ENCODE measurements at regions not wholly inside any gene's neighbourhood (a gene's known extent, or its start where the extent isn't known, plus 50 kb on each side); places are given as distances from the start of the nearest gene placed in this dataset.

DNA sequence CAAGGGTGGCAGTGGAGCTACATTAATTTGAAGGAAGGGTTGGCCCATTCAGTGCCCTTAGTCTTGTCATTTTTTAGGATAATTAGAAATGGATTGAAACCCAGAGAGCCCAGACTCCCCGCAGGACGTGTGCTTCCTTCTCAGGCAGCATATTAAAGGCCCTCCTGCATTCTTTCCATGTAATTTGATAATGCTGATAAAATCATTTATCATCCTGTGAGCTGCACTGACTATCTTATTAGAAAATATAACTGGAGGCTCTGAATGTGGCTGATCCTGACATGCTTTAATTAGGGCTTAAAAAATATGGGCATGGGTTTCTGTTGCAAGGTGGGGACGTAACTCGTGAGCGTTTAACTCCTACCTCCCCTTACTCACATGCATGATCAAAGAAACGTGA is 148.1 kb downstream of the ACKR3 start:
- no peak for DNase-seq (ENCODE audit: low read depth)

DNA sequence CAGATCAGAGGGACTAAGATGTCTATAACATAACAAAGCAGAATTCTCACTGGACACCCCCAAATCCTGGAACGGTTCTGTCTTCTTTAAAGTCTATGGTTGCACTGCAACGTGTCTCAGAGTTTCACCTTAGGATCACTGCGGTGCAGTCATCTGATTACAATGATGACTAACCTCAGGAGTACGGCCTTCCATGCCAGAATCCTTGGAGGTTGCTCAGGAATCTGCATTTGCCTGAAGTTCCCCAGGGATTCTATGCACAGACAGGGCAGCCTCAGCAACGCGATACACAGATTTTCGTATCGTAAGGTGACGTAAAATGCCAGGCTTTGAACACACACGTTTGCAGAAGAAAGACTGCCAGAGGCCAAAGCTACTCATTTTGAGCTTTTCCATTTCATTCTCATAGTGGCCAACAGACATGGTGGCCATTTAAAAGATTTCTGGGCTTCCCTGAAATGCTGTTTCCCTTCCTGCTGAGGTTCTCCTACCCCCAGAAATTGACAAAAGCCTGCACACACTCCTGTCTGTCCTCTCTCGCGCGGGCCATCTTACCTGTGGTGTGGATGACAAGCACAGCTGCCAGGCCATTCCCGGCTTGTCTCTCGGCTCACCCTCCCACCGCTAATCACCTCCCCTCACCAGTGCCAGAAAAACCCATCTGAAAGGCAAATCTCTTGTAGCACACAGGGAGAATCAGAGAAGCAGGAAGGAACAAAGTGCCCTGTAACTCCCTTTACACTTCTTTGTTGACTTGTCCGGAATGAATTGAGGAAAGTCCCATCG is 148.8 kb downstream of the ACKR3 start:
- DNase-seq (ENCODE audit: low read depth): peak; percentile 20

DNA sequence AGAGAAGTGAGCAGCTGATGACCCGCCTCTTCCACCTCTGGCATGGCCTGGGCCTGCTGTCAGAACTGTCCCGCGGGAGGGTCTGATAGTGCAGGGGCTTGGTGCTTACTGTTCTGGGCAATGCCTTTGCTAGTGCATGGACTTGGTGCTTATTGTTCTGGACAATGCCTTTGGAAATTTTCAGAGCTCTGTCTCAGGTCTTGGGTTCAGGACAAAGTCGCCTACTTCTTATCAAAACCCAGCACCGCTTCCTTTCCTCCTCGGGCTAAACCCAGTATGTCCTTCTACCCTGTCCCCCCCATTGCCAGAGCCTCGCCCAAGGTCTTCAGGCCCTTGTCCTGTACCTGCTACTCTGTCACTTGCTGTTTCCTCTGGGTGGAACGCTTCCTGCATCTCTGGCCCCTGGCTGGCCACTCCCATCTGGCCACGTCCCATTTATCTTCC is 149.6 kb downstream of the ACKR3 start:
- DNase-seq (ENCODE audit: low read depth): no peak

DNA sequence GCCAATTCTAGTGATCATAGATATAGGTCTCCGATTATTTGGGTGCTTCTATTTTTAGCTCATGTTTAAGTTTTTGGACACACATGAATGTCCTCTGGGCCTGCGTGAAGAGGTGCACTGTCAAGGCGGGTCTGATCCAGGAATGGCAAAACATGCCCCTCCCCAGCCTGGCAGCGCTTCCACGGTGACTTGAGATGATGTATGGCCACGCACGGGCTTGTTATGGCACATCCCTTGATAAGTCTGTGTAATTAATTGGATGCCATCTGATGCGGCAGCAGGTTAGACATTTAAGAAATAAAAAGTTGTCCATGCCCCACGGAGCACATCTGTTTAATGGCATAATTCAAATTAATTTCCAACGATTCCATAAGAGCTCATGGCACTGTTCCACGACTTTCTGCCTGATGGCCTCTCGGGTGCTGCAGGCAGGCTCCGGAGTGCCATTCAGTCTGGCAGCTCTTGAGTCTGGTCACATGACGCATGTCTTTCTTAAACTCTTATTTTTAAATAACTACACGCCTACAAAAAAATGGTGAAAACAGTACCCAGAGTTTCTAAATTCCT is 151.4 kb downstream of the ACKR3 start:
- DNase-seq (ENCODE audit: low read depth): no peak

DNA sequence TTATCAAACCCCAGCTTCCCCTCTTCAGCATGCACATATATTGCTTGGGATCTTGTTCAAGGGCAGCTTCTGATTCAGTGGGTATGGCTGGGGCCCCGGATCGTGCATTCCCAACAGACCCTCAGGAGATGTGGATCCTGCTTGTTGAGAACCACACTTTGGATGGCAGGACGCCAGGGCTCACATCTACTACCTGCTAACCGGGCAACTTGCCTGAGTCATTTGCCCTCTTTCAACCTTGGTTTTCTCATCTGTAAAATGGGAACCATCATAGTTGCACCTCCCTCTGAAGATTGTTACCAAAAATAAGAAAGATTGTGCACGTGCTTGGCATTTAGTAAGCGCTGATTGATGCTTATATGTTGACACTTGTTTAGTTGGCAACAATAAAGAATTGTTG is 154.6 kb downstream of the ACKR3 start:
- no peak for DNase-seq (ENCODE audit: low read depth)

DNA sequence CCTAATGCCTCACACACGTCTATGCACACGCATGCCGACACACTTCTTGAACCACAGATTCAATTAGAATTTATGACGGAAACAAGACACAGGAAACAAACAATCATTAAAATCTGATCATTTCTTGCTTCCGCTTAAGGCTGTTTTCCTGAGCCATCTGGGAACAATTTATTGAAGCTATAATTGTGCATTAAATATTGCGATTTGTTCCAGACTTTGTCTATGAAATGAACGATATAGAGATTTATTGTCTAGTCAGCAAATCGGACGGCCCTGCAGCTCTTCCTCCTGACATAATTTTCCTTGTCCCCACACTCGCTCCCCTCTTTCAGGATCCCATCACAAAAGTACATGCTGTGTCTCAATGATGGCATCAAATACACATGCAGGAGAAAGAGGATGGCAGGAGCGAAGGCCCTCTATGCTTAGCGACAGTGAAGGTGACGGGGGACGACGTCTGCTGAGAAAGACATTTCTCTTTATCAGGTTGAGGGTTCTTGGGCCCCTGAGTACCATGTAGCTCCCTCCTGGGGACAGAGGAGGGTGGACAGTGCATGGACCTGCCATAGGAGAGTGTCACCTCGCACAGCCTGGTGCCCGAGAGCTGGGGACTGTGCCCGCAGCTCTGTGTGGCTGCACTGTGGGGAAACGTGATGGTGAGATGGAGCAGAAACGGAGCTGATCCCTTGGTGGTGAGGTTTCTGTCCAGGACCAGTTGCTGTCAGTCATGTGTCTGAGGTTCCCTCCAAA is 157.3 kb downstream of the ACKR3 start:
- no peak for DNase-seq (ENCODE audit: low read depth)

DNA sequence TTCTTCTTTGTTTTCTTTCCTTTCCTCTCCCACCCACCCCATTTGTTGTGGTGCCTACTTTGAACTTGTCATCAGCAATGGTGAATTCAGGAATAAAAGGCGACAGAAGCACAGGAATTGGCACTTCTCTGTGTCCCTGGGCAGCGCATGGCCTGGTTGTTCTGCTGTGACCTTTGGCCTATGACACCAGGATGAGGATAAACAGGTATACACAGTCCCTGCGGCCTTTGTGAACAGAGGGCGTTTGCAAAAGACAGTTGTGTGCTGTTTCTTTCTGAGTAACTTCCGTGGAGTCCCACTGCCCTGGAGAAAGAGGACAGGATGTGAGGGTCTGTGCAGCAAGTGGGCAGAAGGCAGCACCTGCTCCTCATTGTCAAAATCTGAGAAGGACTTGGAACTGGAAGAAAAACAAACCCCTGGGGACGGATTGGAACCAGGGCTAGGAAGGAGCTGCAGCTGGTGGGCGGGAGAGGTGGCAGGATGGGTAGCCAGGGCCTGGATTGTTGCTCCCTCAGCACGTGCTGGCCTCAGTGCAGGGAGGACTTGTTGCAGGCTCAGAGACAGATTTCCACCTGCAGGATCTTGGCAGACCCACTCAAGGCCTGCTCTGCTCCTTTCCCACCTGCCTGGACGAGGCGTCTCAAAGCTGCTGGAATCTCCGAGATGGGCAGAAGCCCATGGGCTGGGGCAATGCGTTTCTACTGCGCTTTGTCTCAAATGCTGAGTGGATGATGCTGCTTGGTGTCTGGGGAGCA is 159.5 kb downstream of the ACKR3 start:
- no peak for DNase-seq (ENCODE audit: low read depth)

DNA sequence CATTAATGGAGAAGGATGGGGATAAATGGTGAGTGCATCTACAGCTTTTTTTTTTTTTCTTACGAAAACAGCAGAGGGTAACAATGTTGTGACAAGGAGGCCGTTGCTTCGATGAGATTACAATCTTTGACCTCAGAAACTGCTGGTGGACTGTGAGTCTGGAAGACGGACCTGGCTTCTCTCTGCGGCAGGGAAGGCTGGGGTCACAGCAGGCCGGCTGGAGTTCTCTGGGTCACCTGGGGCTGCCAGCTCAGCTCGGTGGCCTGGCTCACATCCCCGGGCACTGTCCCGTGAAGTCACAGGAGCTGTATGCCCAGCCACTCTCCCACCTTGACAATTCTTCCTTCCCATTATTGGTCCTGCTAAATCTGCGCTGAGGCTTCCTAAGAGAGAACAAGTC is 160.8 kb downstream of the ACKR3 start:
- DNase-seq (ENCODE audit: low read depth): no peak

DNA sequence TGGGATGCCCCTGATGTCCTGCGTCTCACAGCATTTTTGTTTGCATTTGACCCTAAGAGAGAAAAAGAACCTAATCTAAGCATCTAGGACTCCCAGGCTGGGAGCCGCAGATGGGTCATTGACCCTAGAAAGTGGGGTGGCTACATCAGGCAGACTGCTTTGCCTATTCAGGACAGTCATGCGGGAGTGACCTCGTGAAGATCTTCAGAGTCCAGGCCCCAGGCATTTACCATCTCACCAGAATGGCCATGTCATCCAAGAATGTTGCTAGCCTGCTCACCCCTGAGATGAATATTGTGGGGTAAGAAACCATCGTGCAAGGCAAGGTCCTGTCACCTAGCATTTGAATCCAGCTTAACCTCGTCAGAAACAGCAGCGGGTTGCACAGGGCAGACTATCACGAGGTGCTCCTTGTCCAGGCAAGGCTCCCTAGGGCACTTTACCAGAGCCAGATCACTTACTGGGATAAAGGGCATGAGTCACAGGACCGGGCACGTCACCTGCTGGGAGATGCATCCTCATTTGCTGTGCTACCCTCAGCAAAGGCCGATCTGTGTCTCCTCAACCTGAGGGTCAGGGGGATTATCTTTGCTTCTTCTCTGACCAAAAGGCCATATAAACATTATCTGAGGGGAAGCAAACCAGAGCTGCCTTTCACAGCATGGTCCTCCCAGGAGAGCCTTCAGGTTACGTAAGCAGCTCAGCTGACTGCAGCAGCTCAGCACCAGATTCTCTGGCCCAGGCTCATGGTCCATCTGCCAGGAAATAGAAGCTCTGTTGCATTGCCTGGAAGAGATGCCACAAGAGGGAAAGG is 162.3 kb downstream of the ACKR3 start:
- peak; percentile 55 for DNase-seq (ENCODE audit: low read depth)

DNA sequence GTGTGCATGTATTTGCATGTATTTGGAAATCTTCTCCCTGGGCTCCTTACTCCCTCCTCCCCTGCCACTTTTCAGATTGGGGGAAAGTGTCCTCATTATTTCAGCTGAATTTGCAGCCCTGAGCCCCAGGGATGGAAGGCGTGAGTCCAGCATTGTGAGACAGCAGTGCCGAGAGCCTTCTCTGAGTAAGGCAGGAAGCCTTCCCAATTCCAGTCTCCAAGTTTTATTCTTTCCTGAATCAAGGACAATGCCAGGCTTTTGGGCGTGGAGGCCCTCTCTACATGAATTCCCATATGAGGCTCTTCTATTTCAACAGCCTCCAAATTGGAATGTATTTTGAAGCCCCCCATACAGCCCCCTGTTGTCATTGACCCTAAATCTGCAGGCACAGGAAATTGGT is 163.5 kb downstream of the ACKR3 start:
- DNase-seq (ENCODE audit: low read depth): no peak

DNA sequence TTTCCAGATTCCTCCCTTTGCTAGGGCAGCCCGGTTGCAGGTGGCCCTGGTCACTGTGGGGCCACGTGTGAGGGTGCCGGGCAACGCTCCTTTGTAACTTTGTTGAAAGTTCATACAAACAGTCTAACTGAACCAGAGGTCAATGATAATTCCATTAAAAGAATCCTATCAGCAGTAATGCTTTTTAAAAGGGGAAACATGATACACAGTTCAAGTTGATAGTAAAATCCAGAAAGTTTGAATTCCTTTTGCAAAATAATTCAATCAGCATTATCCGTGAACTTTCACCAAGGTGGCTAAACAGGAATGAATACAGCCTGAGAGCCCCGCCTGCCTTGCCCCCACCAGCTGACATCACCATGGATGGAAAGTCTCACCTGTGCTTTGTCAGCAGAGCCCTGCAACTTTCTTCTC is 166.2 kb downstream of the ACKR3 start:
- no peak for DNase-seq (ENCODE audit: low read depth)

DNA sequence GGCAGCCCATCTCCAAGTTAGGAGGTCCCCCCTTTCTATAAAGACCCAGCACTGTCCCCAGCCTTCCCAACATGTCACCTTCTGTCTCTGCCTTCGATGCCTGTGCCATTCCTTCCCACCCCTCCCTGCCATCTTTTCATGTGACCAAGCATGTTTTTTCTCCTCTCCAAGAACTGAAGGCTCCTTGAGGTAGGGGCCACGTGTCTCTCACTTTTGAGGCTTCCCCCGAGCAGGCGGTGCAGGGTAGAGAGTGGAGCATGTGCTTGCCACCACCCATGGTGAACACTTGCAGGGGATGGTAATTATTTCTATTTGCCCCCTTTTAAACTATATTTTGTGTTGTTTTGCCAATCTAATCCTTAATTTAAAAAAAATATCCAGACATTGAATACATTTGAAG is 168.4 kb downstream of the ACKR3 start:
- no peak for DNase-seq (ENCODE audit: low read depth)

DNA sequence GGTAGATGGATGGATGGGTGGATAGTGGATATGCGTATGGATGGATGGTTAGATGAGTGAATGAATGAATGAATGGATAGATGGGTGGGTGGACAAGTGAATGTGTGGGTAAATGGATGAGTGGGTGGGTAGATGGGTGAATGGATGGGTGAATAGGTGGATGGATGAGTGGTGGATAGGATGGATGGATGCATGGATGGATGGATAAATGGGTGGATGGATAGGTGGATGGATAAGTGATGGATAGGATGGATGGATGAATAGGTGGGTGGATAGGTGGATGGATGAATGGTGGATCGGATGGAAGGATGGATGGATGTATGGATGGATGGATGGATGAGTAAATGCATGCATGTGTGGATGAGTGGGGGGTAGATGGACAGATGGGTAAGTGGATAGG is 169.3 kb downstream of the ACKR3 start:
- no peak for DNase-seq (ENCODE audit: low read depth)

DNA sequence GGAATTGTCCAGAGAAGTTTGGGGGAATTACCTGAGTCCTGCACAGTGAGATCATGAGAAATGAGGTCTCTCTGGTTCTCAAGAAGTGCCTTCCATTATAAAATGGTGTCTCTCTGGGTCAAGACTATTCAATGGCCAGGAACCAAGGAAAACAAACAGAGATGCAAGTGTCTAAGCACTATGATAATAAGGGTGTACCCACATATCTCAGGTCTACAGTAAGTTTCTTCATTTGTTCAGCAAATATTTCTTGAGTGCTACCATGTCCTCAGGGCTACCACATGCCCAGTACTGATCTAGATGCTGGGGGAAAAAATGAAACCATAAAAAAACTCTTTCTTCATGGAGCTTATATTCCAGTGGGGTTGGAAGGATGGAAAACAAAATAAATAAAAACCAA is 170.0 kb downstream of the ACKR3 start:
- DNase-seq (ENCODE audit: low read depth): no peak

DNA sequence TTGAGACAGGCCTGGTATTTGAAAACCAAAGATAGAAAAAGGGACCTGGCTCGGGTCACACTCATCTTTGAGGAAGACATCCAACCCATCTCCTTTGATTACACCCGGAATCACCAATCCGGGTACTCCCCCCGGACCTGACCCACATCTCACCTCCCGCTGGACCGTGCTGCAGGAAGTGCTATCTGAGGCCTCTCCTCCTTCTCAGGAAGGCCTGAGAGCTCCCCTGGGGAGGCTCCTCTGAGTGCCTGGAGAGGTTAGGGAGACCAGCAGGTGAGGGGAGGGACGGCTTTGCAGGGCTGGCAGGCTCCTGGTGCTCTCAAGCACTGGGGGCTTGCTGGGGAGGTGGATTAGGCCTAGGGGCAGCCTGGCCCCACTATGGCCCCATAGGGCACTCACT is 170.9 kb downstream of the ACKR3 start:
- DNase-seq (ENCODE audit: low read depth): no peak

DNA sequence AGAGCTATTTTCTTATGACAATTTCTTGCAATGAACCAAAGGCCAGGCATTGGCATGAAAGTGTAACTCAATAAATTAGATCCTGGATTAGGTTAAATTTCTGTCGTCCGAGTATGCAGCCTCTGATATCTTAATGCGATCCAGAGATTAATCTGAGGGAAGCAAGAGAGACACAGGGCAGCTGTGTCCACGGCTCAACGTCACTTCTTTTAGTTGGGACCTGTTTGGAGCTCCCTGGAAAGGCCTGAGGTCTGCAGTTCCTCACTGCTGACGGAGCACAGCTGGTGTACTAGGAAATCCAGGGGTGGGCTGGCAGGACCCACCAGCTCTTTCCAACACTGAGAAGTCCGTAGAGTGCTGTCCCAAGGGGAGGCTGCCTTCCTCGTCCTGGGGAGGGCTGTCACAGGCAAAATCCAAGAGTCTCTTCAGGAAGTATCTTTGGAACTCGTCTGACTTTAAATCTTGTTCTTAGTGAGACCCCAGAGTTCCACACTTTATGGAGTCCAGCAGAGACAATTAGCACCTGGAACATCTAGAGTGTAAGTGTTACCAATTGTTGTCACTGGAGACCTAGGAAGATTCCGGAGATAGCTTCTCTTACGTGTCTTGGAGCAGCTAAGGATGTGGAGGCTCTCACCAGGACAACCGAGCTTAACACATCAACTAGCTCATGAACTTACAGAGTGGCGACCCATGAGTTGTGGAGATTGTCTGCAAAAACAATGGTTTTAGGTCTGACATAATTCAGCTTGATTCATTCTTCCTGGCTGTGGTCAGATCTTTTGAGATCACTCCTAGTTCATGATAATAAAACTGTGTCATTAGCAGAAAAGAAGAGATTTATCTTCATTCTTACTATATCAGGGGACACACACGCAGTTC is 173.7 kb downstream of the ACKR3 start:
- peak; percentile 91 for DNase-seq (ENCODE audit: low read depth)

DNA sequence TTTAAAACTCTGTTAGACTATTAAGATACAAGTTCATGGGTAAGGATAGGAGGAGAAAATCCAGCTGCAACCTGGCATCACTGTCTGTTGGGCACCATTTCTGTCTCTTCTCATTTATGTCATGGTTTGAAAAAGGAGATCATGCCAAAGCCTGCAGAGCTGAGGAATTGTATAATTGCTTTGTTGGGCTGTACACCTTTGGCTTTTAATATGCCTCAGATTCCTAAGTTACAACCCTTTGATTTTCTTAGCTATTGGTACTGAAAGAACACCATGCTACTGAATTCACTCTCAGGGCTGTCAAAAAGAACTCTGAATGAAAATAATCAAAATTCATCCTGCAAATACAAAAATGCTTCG is 174.3 kb downstream of the ACKR3 start:
- DNase-seq (ENCODE audit: low read depth): no peak

DNA sequence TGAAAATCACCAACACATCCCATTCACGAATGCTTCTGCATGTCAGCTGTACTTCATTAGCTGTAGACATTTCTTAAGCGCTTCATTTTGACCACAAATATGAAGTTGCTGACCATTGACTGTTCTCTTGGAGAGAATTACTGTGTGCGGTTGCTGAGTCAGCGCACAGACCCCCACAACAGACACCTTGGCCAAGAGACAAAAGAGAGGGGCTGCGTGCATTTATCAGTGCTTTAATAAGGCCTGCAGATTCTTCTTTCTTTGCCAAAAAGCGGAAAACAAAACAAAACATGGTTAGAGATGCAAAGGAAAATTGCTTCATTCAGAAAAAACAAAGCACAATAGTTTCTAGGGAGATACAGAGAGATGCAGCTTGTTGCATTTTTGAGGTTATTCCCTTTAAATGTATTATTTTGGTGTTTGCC is 174.7 kb downstream of the ACKR3 start:
- peak; percentile 97 for DNase-seq (ENCODE audit: low read depth)

DNA sequence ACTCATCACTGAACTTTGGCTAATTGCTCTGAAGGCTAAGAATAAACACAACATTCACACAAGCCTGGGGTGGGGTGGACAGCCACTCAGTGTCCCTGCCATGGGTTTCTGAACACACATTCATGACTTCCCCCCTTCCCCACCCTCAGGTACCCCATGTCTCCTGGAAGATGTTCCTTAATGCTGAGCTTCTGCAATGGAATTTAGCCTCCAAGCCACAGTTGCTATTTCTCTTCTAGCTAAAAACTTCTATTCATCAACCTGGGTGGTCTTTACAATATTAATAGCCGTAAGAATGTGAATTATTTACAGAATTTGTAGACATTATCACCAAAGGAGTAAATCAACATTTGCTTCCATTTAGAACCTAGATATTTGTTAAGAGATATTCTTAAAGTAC is 175.1 kb downstream of the ACKR3 start:
- no peak for DNase-seq (ENCODE audit: low read depth)

DNA sequence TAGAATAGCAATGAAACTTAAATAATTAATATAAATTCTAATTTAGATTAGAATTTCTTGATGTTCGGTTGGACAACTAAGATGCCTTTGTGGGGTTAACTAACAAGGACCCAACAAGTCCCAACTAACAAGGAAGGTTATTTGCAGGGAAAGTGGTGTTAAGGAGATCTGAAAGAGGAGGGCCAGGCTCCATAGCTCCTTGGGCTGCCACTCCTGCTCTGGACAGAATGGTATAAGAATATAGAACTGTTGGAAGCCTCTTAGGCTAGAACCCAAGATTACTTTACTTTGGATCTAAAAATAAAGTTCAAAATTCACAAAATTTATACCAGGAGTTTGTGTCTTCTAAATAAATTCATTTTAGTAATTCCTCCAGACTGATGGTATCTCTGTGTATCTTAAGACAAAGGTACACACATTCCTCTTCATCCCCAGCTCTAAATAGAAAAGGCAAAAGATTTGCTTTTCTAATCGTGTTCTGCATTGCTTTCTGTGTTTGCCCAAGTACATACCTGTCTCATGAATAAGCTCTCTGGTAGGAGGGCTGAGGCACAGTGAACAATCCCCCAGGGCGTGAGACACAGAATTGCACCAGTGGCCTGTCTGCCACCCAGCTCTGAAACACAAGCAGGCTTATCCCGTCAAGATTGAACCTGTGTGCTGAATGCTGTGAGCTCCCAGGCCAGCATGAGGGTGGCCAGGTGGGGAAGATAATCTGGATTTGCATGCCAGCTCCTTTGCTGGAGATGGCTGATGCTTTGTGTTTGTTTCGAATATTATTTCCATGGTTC is 176.0 kb downstream of the ACKR3 start:
- peak; percentile 82 for DNase-seq (ENCODE audit: low read depth)

Measured in EH (cell line).